Osteoblast (primary cell): ENCODE measurements at regions not wholly inside any gene's neighbourhood (a gene's known extent, or its start where the extent isn't known, plus 50 kb on each side); places are given as distances from the start of the nearest gene placed in this dataset.

Experiments used
- DNase-seq: peaks from one replicate; pipeline ENCODE4 v3.0.0; 2011; ENCODE audit warnings: low spot score, mixed read lengths; ENCODE audit not compliant: insufficient read length; ENCODE audit errors: missing footprints
- H2AFZ ChIP-seq: 2 replicates; pipeline ENCODE4 v1.6.0; 2011; ENCODE audit warnings: mild to moderate bottlenecking, low read length
- H3K27ac ChIP-seq: 2 replicates; pipeline ENCODE4 v1.5.1; 2011; ENCODE audit warnings: mild to moderate bottlenecking, low read depth, low read length, moderate library complexity
- H3K27me3 ChIP-seq: 2 replicates; pipeline ENCODE4 v1.6.0; 2012; ENCODE audit warnings: mild to moderate bottlenecking, control low read depth, inconsistent platforms, low read length, moderate library complexity; ENCODE audit not compliant: insufficient read depth
- H3K36me3 ChIP-seq: 2 replicates; pipeline ENCODE4 v1.5.1; 2011; ENCODE audit warnings: mild to moderate bottlenecking, low read length, control low read depth, moderate library complexity; ENCODE audit not compliant: insufficient read depth
- H3K4me1 ChIP-seq: 2 replicates; pipeline ENCODE4 v1.5.1; 2011; ENCODE audit warnings: mild to moderate bottlenecking, low read length, control low read depth, moderate library complexity; ENCODE audit not compliant: insufficient read depth
- H3K4me2 ChIP-seq: 2 replicates; pipeline ENCODE4 v1.6.0; 2011; ENCODE audit warnings: mild to moderate bottlenecking, low read length; ENCODE audit not compliant: insufficient read depth
- H3K4me3 ChIP-seq: fragments of 200-600 bp; sonication (generic); 3 replicates; pipeline ENCODE4 v1.5.1; 2012; ENCODE audit warnings: mild to moderate bottlenecking, low read length, inconsistent platforms; ENCODE audit not compliant: insufficient read depth
- H3K79me2 ChIP-seq: 2 replicates; pipeline ENCODE4 v1.6.0; 2012; ENCODE audit warnings: mild to moderate bottlenecking, low read length, control low read depth, inconsistent platforms; ENCODE audit not compliant: insufficient read depth
- H3K9me3 ChIP-seq: 2 replicates; pipeline ENCODE4 v1.5.1; 2011; ENCODE audit warnings: low read depth, low read length, control low read depth
- H4K20me1 ChIP-seq: 2 replicates; pipeline ENCODE4 v1.6.0; 2012; ENCODE audit warnings: mild to moderate bottlenecking, low read length, control low read depth; ENCODE audit not compliant: insufficient read depth
- CTCF ChIP-seq: IDR thresholded peaks from 2 replicates; pipeline ENCODE4 v1.5.1; 2011; ENCODE audit warnings: mild to moderate bottlenecking, low read depth, low read length, moderate library complexity; ENCODE audit errors: extremely low read depth

GRCh38 chr5:68093455-68094159, 121.9 kb upstream of the PIK3R1 start:
- TF ChIP-seq CTCF: no peak
- Histone ChIP-seq H3K27ac (no peak overlapping the region), H2AFZ (no peak overlapping the region), H4K20me1 (no peaks in the 10 kb centered on the region), H3K9me3 (peaks cover 2% of the 10 kb centered on the region), H3K36me3 (no peaks in the 10 kb centered on the region), H3K4me1 (peaks cover 3% of the 10 kb centered on the region), H3K4me2 (no peak overlapping the region), H3K79me2 (no peaks in the 10 kb centered on the region), H3K27me3 (no peaks in the 10 kb centered on the region), H3K4me3 (no peak overlapping the region)
- DNase-seq: no peak

GRCh38 chr5:68088302-68088701, 127.3 kb upstream of the PIK3R1 start:
- H3K4me3 ChIP-seq: no peak overlapping the region
- H3K27ac ChIP-seq: peak overlapping the region; percentile 24
- peaks cover 23% of the 10 kb centered on the region for H3K4me1 ChIP-seq
- no peaks in the 10 kb centered on the region for H3K79me2 ChIP-seq
- H4K20me1 ChIP-seq: no peaks in the 10 kb centered on the region
- H2AFZ ChIP-seq: no peak overlapping the region
- no peaks in the 10 kb centered on the region for H3K27me3 ChIP-seq
- DNase-seq: peak; percentile 25
- no peak for TF ChIP-seq CTCF
- H3K36me3 ChIP-seq: no peaks in the 10 kb centered on the region
- H3K4me2 ChIP-seq: peak overlapping the region; percentile 54
- H3K9me3 ChIP-seq: peaks cover 2% of the 10 kb centered on the region

- Histone ChIP-seq H3K36me3 (no peaks in the 10 kb centered on the region), H3K27me3 (no peaks in the 10 kb centered on the region), H3K4me2 (peak overlapping the region; percentile 54), H3K4me1 (peaks cover 23% of the 10 kb centered on the region), H3K79me2 (no peaks in the 10 kb centered on the region), H3K9me3 (peaks cover 2% of the 10 kb centered on the region), H4K20me1 (no peaks in the 10 kb centered on the region), H3K27ac (no peak overlapping the region), H3K4me3 (no peak overlapping the region), H2AFZ (no peak overlapping the region)
- no peak for TF ChIP-seq CTCF
- no peak for DNase-seq
Measured at GRCh38 chr5:68087866-68088265, 127.7 kb upstream of the PIK3R1 start.

DNA sequence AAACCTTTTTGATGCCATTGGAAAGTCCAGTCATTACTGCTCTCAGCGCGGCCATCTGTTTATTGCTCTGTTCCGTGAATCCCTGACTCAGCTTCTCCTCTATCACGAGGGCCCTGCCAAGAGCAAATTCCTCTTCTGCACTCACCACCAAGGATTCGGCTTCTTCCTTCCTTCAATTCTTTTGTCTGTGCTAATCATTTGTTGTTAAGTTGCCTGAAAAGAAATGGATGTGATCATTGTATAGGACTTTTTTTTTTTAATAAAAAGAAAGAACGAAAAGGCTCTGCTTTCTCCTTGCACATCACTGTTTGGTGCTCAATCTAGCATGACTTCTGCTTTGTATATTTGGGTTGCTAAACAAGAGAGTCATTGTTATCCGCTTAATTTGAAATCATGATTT, 128.7 kb upstream of the PIK3R1 start:
- H3K79me2 ChIP-seq: no peaks in the 10 kb centered on the region
- H3K4me3 ChIP-seq: no peak overlapping the region
- H3K4me1 ChIP-seq: peaks cover 23% of the 10 kb centered on the region
- no peak for TF ChIP-seq CTCF
- no peaks in the 10 kb centered on the region for H3K27me3 ChIP-seq
- peak; percentile 44 for DNase-seq
- peak overlapping the region; percentile 2 for H3K4me2 ChIP-seq
- no peak overlapping the region for H3K27ac ChIP-seq
- H2AFZ ChIP-seq: no peak overlapping the region
- H3K36me3 ChIP-seq: no peaks in the 10 kb centered on the region
- H3K9me3 ChIP-seq: peaks cover 2% of the 10 kb centered on the region
- H4K20me1 ChIP-seq: no peaks in the 10 kb centered on the region
